ENCODE measurements at regions not wholly inside any gene's neighbourhood (a gene's known extent, or its start where the extent isn't known, plus 50 kb on each side); places are given as distances from the start of the nearest gene placed in this dataset.
A peak's percentile ranks its signal among the peaks of the same experiment; 100 is the strongest.

GRCh38 chr5:75951158-75951557 lies 132.0 kb upstream of the SV2C start:
- DNase-seq (ENCODE audit: low read depth in 4 of 4, low spot score in 3 of 4), result no peak

DNA sequence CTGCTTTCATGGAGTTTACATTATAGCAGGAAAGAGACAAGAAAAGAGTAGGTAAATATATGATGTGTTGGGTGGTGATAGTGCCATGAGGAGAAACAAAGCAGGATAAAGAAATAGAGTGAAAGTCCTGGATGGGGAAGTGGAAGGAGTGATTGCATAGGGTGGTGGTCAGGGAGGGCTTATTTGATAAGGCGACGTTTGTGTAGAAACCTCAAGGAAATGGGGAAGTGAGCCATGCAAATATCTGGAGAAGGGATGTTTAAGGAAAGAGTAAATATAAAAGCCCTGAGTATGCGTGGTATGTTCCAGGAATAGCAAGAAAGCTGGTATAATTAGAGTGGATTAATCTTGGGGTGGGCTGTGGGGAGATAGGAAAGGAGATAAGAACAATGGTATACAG lies 134.7 kb upstream of the SV2C start:
- DNase-seq (ENCODE audit: low read depth in 4 of 4, low spot score in 3 of 4), result no peak

DNA sequence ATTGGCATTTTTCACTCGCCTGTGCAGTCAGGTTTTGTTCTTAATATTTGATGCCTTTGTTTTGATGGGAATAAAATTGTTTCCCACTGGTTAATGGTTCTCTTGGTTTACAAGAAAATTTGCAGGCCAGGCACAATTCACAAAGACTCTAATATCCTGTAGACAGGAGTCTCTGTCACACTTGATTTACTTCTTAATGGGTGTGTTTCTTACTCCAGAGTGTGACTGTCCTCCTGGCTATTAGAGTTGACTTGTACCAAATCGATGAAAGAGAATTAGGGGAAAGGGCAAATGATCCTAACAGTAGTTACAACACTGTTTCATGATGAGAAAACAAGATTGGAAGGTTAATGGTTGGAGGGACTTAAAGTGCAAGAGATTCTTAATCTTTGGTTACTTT lies 142.8 kb upstream of the SV2C start:
- no peak for DNase-seq (ENCODE audit: low read depth in 4 of 4, low spot score in 3 of 4)

- DNase-seq (ENCODE audit: low read depth in 4 of 4, low spot score in 3 of 4), result no peak
Measured at GRCh38 chr5:75935572-75935971, 147.6 kb upstream of the SV2C start.

- no peak for DNase-seq (ENCODE audit: low read depth in 4 of 4, low spot score in 3 of 4)
Measured at GRCh38 chr5:75933489-75933888, 149.7 kb upstream of the SV2C start.

- no peak for DNase-seq (ENCODE audit: low read depth in 4 of 4, low spot score in 3 of 4)
Measured at GRCh38 chr5:75931175-75931574, 152.0 kb upstream of the SV2C start.

GRCh38 chr5:75928992-75929391 lies 154.2 kb upstream of the SV2C start:
- no peak for DNase-seq (ENCODE audit: low read depth in 4 of 4, low spot score in 3 of 4)

DNA sequence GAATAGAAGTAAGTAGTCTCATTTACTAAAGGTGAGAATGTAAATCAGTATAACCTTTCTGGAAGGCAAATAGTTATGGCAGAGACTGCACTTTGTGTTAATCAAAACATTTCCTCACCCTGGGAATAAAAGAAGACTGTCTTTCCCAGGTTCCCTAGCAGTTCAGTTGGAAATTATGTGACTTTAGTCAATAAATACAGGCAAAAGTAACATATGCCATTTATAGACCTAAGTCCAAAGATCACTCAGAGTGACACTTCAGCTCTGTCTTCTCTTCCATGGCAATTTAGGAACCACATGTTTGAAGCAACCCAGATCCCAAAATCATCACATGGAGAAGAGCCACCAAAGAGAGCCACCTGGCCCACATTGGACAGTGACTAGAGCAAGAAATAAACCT lies 160.7 kb upstream of the SV2C start:
- DNase-seq (ENCODE audit: low read depth in 4 of 4, low spot score in 3 of 4), result no peak

DNA sequence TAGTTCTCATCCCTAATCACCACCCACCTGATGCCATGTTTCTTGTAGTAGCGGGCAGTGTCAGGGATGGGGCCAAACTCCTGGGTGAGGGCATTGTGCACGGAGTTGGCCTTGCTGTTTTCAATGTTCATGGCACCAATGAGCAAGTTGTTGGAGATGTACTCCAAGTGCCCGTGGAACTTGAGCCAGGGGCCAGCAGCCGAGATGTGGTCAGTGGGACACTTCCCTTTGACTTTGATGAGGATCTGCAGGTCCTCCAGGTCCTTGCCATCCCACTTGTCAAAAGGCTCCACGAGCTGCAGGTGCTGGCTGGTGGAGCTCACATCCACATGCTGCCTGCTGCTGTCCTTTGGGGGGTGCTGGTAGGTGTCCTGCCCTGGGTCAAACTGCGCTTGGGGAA lies 162.2 kb upstream of the SV2C start:
- no peak for DNase-seq (ENCODE audit: low read depth in 4 of 4, low spot score in 3 of 4)

DNA sequence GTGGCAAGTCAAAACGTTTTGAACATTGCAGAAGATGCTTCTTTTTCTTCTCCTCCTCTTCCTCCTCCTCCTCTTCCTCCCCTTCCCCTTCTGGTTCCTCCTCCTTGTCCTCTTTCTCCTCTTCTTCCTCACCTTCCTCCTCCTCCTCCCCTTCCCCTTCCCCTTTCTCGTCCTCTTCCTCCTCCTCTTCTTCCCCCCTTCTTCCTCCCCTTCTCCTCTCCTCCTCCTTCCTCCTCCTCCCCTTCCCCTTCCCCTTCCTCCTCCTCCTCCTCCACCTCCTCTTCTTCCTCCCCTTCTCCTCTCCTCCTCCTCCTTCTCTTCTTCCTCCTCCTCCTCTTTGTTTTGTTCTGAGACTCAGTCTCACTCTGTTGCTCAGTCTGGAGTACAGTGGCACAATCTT lies 167.0 kb upstream of the SV2C start:
- no peak for DNase-seq (ENCODE audit: low read depth in 4 of 4, low spot score in 3 of 4)

DNA sequence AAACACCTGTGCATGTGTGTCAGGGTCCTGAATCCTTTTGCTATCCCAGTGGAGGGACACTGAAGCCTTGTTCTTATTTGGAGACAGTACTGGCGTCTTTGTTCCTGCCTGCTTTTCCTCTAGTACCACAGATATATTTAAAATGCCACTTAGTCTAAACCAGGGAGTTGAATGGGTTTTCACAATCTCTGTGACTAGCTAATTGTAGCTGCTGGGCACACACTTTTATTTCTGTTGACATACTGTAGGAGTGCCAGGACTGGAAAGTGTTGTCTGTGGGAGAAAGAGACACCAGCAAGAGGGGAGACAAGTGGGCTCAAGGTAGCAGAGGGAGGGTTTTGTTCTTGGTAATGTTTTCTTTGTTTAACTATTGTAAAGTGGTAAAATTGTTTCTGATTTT lies 174.0 kb upstream of the SV2C start:
- DNase-seq (ENCODE audit: low read depth in 4 of 4, low spot score in 3 of 4), result no peak

- DNase-seq (ENCODE audit: low read depth in 4 of 4, low spot score in 3 of 4), result no peak
Measured at GRCh38 chr5:75907651-75908050, 175.5 kb upstream of the SV2C start.

GRCh38 chr5:75894482-75894881 lies 177.2 kb upstream of the POC5 start:
- DNase-seq (ENCODE audit: low read depth in 4 of 4, low spot score in 3 of 4), result no peak

- DNase-seq (ENCODE audit: low read depth in 4 of 4, low spot score in 3 of 4), result no peak
Measured at GRCh38 chr5:75891736-75892135, 174.5 kb upstream of the POC5 start.

GRCh38 chr5:75891020-75891419 lies 173.8 kb upstream of the POC5 start:
- no peak for DNase-seq (ENCODE audit: low read depth in 4 of 4, low spot score in 3 of 4)

DNA sequence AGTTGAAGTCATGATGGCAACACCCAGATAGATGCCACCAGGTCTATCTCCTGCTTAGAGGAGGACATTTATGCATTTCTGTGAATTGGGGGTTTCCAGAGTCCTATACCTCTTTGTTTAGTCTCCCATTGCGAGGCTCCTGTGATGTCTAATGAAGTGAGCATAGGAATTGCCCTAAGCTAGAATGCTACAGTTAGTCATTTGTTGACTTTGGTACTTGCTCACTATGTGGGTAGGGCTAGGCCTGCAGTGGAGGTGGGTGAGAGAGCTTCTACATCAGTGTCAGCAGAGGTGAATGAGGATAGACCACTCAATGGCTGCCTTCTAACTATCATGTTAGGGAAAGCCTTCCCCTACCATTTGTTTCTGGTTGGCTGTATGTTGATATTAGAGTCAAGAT lies 173.3 kb upstream of the POC5 start:
- no peak for DNase-seq (ENCODE audit: low read depth in 4 of 4, low spot score in 3 of 4)

- no peak for DNase-seq (ENCODE audit: low read depth in 4 of 4, low spot score in 3 of 4)
Measured at GRCh38 chr5:75886706-75887105, 169.5 kb upstream of the POC5 start.

DNA sequence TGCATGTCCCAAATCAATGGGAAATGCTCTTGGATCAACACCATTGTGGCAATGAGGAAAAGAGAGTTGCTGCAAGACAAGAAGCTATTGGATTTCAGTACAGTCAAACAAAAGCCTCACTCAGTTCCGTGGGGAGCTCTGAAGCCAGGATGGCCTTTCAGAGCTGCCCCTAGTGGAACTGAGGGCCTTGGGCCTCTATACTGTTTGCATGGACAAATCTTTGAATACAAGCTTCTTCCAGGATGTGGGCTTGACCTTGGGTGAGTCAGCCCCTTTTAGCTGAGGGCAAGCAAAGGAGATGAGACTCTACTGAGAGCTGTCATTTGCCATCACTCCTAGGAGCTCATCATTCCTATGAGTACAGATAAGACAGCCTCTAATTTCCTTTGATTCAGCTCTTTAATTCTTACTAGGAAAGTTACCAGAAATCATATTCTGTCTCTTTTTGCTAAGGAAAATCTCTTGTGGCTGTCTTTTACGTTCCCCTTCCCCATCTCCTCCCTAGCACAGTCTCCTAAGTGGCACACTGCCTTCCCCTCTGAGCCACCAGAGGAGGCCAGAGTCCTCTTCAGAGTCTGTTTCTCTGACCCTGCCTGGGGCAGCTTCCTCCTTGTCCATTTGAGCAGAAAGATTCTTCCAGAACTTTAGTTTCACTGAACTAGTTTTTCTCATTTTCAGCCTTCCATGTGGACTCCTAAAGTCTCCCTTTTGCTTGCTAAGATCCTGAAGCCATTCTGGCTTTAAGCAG lies 168.8 kb upstream of the POC5 start:
- no peak for DNase-seq (ENCODE audit: low read depth in 4 of 4, low spot score in 3 of 4)

GRCh38 chr5:75885321-75885720 lies 168.1 kb upstream of the POC5 start:
- DNase-seq (ENCODE audit: low read depth in 4 of 4, low spot score in 3 of 4), result no peak

GRCh38 chr5:75869891-75870290 lies 152.7 kb upstream of the POC5 start:
- no peak for DNase-seq (ENCODE audit: low read depth in 4 of 4, low spot score in 3 of 4)

- peak in 1 of 4 donors; percentile 29 for DNase-seq (ENCODE audit: low read depth in 4 of 4, low spot score in 3 of 4)
Measured at GRCh38 chr5:75862872-75863271, 145.6 kb upstream of the POC5 start.

DNA sequence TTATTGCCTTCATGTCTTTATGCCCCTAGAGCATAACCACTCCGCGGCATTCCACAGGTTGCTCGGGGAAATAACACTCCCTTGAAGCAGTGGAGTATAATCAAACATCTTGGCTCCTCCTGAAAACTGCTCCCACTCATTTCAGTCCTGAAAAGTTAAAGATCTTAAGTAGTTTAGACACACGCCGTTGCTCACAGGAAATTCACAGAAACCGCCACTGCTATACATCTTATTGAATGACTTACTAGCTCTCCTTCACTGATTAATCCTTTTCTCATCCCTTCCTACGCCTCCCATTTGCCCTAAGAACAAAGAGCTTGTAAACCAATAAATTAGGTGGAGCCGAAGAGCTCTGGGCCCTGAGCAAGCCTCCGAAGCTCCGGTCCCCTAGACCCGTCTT lies 142.4 kb upstream of the POC5 start:
- DNase-seq (ENCODE audit: low read depth in 4 of 4, low spot score in 3 of 4), result peak in 1 of 4 donors; percentile 22

DNA sequence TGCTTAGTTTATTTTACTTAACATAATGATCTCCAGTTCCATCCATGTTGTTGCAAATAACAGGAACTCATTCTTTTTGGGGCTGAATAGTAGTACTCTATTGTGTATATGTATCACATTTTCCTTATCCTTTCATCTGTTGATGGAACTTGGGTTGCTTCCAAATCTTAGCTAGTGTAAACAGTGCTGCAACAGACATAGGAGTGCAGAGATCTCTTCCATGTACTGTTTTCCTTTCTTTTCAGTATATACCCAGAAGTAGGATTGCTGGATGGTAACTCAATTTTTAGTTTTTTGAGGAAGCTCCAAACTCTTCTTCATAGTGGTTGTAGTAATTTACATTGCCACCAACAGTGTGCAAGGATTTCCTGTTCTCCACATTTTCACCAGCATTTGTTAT lies 138.8 kb upstream of the POC5 start:
- no peak for DNase-seq (ENCODE audit: low read depth in 4 of 4, low spot score in 3 of 4)
